ENCODE measurements at regions not wholly inside any gene's neighbourhood (a gene's known extent, or its start where the extent isn't known, plus 50 kb on each side); places are given as distances from the start of the nearest gene placed in this dataset.
A peak's percentile ranks its signal among the peaks of the same experiment; 100 is the strongest.

DNA sequence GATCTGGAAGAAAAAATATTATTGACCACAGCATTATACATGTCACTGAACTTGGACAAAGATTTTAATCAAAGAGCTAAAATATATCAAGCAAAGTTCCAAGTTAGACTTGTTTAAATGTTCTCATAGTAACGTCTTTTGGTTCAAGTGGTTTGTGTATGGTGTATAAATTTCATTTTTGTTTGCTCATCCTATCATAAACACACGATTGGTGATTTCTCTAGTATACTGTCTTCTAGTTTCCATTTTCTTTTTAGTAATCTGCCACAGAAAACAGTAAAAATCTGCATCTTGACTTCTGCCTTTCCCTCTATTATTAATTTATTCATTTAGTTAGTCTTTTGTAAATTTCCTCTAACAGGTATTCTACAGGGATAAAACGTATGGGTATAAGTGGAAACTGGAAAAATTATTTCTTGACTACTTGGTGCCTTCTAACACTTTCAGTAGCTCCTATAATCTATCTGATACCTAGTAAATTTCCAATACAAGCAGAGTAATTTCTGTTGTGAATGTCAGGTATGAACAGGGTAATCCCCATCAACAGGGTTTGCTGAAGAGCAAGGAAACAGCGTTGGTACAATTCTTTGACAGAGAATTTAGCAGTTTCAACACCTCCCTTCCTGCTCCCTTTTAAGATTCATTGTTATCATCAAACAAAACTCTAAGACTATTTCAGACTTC, 268.0 kb downstream of the PTPRC start:
- no peak for DNase-seq

DNA sequence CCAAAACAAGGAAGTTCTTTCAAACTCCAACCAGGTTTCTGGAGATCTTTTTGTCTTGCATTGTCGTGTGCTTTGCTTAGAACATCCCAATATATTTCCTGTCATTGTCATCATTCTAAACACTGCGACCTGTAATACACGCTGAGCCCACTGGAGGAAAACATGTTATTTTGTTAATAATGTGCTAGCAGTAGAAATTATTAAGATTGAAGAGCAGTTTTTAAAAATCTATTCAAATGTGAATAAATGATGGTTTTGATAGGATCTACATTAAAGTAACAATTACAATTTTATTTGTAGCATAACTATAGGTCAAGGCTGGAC, 268.5 kb downstream of the PTPRC start:
- DNase-seq, result no peak

DNA sequence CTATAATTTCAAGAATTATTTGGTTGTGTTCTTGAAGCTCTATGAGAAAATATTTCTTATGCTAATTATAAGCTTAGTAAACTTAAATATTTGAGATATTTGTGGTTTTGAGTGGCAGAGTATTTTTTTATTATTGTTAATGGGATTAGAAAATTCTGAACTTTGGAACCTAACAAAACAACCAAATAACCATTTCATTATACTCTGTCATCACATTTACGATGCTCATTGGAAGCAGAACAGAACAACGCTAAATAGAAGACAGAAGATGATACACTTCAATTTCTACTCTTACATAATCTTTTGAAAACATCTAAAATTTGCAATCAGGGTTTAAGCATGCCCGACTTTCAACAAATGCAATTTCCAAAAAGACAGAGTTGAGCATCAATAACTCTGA, 270.2 kb downstream of the PTPRC start:
- DNase-seq, result no peak

DNA sequence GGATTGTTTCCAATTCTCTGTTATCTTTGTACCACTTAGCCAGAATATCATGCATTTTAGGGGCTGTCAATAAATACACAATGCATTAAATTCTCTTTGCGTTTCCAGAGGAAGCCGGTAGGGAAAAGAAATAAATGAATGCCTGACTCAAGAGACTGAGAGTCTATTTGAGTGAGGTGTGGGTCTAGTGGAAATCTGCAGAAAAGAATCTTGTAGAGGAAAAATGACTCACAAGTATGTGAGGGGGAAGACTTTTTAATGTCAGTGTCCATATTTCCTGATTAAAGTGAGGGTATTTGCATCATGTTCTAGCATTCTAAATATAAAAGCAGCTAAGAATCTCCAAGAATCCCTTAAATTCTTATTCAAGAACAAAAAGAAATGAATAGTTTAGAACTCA, 271.1 kb downstream of the PTPRC start:
- DNase-seq, result no peak

DNA sequence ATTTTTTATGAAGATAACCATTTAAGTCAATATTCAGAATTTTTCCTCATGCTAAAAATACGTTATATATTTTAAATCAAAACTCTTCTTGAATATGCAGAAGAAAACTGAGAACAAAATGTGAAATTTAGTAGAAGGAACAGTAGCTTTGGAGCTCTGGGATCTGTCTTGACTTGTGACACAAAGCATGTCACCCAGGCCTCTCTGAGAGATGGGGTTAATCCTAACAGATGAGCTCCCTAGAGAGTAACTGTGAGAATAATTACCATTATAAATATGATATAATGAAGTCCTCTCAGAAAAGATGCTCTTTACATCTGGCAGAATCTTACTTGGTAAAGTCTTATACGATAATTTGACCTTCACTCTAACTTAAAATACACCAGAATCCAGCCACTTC, 272.0 kb downstream of the PTPRC start:
- no peak for DNase-seq

DNA sequence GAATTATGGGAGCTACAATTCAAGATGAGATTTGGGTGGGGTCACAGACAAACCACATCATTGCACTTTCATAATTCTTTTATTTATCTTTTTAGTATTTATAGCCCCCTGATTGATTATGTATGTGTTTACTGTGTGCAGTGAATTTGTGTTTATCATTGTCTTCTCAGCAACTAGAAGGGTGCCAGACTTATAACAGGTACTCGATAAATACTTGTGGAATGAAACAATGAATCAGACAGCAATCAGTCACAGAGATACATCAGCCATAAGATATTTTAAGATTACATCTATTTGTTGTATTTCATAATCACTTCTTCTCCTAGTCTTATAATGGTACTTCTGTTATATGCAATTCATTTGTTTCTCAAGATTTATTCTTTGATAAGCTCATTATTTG, 273.2 kb downstream of the PTPRC start:
- DNase-seq, result no peak

DNA sequence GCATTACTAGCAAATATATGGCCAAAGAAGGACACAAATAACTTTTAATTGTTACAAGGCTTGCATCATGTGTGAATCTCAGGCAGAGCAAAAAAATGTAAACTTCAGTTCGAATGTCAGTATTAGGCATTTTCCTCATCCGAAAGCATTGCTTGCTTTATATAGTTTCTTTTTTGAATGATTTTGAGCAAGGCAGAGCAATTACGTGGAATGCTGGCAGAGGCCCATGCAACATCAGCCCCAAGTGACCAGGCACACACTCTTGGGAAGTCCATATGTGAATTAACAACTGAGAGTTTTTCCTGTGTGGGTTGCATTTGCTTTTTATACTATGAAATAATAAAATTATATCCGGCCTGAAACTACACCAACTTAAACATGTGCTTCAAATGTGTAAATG, 274.8 kb downstream of the PTPRC start:
- DNase-seq, result no peak

DNA sequence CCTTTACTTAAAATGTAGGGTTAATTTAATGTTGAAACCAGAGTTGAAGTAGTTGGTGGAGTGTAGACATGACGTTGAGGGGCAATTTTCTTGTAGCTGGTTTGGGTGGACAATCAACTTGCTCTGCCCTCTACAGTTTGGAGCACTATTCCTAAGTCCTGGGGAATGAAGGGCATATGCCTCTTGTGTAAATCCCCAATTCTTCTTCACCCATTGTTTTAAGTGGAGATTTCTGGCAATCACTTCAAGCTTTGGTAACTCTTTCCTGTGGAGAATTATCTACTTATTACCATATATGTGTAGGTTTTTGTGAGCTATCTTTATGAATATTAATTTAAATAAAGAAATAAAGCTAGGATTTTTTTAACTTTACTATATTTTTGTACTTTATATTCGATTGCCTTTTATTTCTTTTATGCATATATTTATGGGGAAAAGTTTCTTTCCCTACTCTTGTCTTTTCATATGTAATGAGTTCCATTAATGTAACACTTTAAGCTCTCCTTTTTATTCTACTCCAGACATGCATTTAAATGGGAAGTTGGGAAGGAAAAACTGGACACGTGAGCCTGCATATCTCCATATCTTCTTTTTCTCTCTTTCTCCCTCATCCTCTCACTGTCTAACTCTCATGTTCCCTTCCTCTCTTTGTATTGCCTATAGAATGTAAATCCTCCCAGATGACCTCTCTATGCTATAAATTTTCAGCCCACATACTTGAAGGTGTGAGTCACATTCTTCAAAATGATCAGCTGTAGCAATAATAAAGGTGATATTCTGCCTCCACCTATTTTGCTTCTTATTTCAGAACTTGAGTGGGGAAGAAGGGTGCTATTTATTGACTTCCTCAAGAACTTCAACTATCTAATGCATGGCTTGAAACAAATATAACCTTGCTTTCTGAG, 276.7 kb downstream of the PTPRC start:
- DNase-seq, result no peak

DNA sequence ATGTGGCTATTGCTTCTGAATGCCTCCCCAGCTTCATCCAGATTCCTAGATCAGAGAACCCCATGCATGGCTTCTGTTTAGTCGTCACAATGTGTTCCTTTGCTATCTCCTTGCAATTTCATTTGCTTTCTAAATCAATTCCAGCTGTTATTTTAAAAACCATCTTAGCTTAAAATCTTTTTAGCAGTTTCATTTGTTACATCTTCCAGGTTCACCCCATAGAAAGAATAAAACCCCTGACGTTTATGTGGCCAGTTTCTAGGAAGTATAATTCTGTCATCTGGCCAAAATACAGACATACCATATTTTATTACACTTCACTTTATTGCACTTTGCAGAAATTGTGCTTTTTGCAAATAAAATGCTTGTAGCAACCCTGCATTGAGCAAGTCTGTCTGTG, 278.4 kb downstream of the PTPRC start:
- DNase-seq, result no peak

DNA sequence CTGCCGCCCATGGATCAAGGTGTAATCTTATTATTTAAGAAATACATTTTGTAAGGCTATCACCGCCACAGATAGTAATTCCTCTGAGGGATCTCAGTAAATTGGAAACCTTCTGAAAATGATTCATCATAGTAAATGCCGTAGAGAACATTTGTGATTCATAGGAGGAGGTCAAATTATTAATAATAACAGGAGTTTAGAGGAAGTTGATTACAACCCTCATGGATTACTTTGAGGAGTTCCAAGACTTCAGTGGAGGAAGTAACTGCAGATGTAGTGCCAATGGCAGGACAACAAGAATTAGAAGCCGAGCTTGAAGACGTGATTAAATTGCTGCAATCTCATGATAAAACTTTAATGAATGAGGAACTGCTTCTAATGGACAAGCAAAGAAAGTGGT, 280.1 kb downstream of the PTPRC start:
- DNase-seq, result no peak

DNA sequence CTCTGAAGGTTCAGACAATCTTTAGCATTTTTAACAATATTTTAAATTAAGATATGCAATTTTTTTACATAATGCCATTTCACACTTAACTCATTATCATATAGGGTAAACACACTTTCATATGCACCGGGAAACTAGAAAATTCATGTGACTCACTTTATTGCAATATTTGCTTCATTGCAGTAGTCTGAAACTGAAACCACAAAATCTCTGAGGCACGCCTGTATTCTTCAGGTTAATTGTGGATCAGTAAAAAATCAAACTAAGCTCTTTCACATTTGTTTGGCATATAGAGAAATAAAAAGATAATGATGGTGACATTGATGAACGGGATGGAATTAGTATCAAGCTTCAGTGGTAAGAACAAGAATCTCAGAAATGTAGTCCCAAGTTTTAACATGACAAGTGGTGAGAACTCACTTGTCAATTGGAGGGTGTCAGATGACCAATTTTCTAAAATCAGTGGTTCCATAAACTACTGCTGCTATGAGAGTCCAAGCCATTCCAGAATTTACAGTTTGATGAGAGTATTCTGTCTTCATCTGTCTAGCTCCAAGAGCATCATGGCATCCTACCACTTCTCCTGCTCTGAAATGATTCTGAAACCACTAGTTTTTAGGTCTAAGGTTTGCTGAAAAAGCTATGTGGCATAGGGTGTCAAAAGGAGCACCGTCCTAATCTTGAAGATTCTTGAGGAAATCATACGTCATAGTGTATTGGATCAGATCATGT, 281.0 kb downstream of the PTPRC start:
- DNase-seq, result no peak

DNA sequence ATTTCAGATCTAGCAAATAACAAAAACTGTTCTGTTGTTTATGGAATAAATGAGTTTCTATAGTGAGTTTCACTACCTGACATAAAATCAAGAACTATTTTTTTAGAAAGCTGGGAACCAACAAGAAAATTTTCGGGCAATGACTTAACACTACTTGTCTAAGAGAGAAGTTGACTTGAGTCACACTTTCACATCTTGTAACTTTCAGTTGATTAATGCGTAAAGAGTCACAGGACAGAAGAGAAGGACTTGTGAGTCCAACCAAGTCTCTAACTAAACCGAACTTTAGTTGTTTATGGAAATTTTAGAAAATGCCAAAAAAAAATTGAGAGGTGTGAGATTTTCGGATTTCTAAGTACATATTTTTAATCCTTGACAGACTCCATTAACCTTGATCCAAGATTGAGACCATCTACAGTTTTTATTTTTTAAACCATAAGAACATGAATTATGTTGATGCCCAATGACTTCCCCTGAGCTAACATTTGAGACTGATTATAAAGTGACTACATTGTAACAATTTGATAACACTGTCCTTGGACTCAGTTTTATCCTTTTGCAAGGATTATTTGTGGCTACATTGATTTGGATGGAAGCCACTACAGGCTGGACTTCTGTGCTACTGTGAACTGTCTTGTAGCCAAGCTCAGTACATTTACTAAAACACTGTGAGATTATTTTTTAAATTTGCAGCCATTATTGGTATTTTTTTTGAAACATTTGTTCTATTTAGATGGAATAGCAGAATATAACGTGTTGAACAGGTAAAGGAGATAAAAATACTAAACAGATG, 284.0 kb downstream of the PTPRC start:
- no peak for DNase-seq

DNA sequence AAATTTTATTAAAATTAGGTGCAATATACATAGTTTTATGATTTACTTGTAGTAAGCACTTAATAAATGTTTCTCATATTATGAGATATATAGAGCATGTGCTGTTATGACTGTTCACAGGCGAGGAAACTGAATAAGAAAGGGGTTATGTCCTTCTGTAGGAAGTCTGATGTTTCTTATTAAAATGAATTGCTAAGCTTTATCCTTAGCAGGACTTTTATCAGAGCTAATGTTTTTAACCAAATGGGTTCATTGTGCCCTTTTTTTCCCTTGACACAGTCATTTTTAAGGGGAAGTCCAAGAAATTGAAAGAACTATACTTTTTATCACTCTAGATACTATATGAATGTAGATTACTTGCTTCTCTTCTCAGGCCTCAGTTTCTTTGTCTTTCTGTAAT, 285.2 kb downstream of the PTPRC start:
- no peak for DNase-seq

DNA sequence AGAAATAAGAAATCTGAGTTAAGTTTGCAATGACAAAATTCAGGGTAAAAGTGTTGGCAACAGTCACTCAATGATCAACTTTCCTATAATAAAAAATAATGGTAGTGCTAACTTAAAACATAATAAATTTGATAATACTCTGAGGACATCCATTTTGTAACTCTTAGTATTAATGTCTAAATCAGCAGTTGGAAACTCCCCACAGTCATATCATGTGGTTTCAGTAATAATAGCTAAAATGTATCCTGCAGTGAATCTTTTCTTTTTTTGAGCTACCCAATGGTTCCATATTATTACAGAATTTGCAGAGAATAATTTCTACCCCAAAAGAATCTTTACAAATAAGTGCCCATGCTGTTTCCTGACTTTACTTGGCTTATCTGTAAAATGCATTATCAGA, 286.7 kb downstream of the PTPRC start:
- DNase-seq, result no peak

DNA sequence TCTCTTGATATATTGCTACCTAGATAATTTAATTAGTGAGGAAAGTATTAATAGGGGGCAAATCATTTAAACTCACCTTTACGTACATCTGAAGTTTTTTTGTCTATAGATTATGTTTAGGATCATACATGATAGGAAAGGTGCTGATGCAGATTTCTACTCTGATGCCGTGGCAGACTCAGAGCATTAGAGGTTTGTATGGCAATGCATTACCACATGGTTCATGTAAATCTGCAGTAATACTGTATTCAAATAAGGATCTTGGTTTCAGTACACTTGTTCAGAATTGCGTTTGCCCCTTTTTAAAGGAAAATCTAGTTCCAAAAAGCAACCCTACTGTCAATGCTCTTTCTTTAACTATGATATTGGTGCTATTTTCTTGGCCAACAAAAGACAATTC, 288.3 kb downstream of the PTPRC start:
- DNase-seq, result peak; percentile 74

DNA sequence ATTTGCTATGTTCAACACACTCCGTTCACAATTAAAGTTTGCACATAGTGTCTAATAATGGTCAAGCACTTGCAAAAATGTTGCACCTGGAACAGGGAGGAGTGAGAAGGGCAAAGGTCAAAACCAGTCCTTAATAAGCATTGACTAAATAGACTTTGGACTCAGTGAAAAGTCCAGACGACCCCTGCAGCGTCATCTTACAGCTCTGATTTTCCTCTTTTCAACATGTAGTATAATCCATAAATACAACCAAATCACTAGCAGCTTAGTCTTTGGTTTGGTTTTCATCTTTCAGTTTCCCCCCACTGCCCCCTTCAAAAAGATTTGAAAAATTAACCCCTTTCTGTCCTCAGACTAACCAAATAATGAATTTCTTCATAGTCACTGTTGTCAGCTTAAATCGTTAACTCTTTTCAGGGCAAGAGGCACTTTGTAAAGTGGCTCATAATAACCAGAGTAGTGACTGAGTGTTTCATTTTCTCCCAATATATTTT, 290.3 kb downstream of the PTPRC start:
- no peak for DNase-seq

DNA sequence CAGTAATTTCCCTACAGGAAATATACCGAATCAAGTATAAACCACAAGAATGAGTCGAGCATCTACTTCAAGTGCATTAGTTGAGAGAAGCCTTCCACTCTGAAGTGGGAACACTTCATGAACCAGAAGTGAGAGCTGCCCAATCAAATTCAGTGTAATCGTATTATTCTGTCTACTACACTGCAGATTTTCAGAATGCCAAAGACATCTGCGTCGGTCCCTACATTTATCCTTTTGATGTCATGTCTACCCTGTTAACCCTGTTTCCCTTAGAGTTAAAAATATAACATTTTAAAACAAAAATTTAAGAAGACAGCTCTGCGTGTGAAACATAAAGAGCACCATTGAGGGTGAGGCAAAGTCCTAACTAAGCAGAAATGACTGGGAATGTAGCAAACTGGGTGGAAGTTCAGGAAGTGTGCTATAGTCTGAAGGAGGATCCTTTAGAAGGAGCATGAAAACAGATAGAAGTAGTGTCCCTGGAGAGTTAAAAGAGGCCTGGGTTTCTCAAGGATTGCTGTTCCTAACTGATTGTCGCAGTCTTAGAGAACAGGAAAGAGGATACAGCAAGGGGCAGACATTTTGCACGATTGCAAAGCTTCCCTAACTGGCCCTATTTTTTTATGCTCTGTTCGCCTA, 291.2 kb downstream of the PTPRC start:
- no peak for DNase-seq

DNA sequence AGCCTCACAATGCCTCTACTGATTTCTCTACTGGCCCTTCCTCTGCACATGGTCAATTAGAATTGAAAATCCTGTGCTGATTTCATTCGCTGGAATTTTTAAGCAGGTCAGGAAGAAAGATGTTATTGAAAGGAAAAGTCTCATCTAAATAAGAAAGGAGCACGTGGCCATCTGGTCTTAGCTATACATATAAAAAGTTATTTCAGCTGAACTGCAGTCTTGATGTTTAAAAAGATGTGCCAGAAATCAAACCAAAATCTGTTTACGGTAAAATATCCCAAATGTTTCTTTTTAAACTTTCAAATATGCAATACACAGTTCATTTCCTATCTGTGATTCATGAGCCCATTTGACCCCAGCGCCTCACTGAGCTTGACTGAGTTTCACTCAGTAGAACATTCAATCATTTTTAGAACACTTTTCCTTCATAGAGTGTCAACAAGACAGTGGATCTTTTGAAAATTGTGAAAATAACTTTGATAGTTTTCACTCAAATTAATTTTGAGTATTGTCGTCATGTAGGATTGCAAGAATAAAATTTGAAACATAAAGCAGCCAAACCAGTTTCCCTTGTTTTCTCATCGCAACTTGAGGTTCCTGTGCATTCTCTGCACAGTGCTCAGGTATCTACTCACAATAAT, 293.6 kb downstream of the PTPRC start:
- peak; percentile 58 for DNase-seq

DNA sequence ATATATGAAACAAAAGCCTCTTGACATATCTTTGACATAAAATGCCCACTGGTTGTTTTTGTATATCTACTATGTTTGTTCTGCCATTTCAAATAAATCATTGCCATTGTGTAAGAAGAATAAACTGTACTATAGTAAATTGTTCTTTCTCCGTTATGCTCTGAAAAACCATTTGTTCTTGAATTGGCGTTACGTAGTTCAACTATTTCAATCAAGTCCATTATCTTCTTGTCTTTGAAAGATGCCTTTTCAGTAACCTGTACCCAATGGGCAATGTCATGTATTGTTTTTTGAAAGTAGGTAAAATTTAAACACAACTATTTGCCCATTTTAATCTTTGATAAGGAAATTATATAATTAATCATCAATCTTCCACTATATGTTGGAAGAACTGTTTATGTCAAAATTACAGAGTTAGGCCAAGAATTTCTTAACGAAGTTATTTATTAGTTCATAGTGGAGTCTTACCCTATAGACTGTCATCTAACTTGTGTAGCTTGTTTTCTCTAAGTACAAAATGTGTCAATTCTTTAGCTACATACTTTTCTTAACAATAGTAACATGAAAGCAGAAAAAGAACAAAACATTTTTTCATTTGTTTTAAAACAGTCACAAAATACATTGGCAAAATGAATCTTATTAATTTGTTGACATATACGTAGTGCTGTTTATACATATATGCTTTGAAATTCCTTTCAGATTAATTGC, 294.8 kb downstream of the PTPRC start:
- DNase-seq, result no peak

DNA sequence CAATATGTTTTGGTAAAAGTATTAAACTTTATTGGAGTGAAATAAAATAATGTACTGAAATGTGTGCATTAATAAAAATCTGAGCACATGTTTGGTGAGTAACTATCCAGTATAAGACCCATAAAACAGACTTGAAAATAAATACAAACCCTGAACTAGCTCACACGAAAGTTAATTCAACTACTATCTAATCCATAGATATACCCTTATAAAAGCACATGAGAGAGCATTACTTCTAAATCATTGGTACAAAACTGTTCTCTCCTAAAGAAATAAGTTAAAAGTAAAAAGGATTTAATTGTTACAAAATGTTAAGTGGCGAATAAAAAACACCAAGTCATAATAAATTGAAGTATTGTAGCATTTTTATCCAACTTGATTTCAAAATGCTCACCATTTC, 295.6 kb downstream of the PTPRC start:
- no peak for DNase-seq

DNA sequence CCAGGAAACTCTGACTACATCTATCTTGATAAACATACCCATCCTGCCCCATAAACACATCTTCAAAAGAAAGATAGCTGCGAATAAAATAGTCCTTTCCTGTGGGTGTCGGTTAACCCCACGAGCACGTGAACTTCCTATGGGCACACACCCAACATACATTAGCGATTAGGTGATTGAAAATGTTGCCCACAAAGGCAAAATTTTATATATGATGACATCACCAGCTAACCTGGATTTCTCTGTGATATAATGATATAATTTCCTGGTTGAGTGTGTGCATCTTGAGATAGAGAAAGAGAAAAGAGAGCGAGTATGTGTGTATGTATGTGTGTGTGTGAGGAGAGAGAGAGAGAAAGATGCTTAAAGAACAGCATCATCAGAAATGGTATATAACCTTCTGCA, 296.1 kb downstream of the PTPRC start:
- peak; percentile 50 for DNase-seq

Measured in NCI-H526 treated with DMSO at 0.1 percent for 48 hours (cell line).